BE2C (cell line): ENCODE measurements at regions not wholly inside any gene's neighbourhood (a gene's known extent, or its start where the extent isn't known, plus 50 kb on each side); places are given as distances from the start of the nearest gene placed in this dataset.

Experiments used
- DNase-seq: peaks from one replicate; pipeline ENCODE4 v3.0.0-alpha.2; 2020
- H3K27me3 ChIP-seq: fragments of 250-450 bp; sonication (Bioruptor Pico); 2 replicates; pipeline ENCODE4 v1.5.1; 2020; ENCODE audit warnings: mild to moderate bottlenecking
- H3K36me3 ChIP-seq: fragments of 250-450 bp; sonication (Bioruptor Pico); 2 replicates; pipeline ENCODE4 v1.5.1; 2020; ENCODE audit warnings: mild to moderate bottlenecking
- H3K4me1 ChIP-seq: fragments of 250-450 bp; sonication (Bioruptor Pico); 2 replicates; pipeline ENCODE4 v1.5.1; 2020
- H3K4me3 ChIP-seq: 2 replicates; pipeline ENCODE4 v1.5.1; 2011; ENCODE audit warnings: low read depth, low read length
- H3K9me3 ChIP-seq: fragments of 250-450 bp; sonication (Bioruptor Pico); 2 replicates; pipeline ENCODE4 v1.5.1; 2020
- CTCF ChIP-seq: IDR thresholded peaks from 2 replicates; pipeline ENCODE4 v1.5.1; 2012; ENCODE audit warnings: mild to moderate bottlenecking, low read depth, low read length

GRCh38 chr1:3968851-3969250 is 68.8 kb upstream of the C1orf174 start:
- Histone ChIP-seq H3K4me1 (no peaks in the 10 kb centered on the region), H3K4me3 (no peak overlapping the region), H3K36me3 (no peaks in the 10 kb centered on the region), H3K27me3 (no peaks in the 10 kb centered on the region), H3K9me3 (no peaks in the 10 kb centered on the region)
- DNase-seq = no peak
- TF ChIP-seq CTCF = no peak

GRCh38 chr1:3971981-3972380 is 71.9 kb upstream of the C1orf174 start:
- Histone ChIP-seq H3K27me3 (no peaks in the 10 kb centered on the region), H3K4me3 (no peak overlapping the region), H3K4me1 (no peaks in the 10 kb centered on the region), H3K36me3 (no peaks in the 10 kb centered on the region), H3K9me3 (no peaks in the 10 kb centered on the region)
- DNase-seq = no peak
- no peak for TF ChIP-seq CTCF

- H3K9me3 ChIP-seq = no peaks in the 10 kb centered on the region
- no peaks in the 10 kb centered on the region for H3K4me1 ChIP-seq
- DNase-seq = no peak
- TF ChIP-seq CTCF = no peak
- H3K27me3 ChIP-seq = no peaks in the 10 kb centered on the region
- no peaks in the 10 kb centered on the region for H3K36me3 ChIP-seq
- H3K4me3 ChIP-seq = no peak overlapping the region
Measured at GRCh38 chr1:3975903-3976630, 76.0 kb upstream of the C1orf174 start.

- no peak for TF ChIP-seq CTCF
- H3K36me3 ChIP-seq = no peaks in the 10 kb centered on the region
- H3K4me3 ChIP-seq = no peak overlapping the region
- no peaks in the 10 kb centered on the region for H3K4me1 ChIP-seq
- H3K9me3 ChIP-seq = no peaks in the 10 kb centered on the region
- H3K27me3 ChIP-seq = no peaks in the 10 kb centered on the region
- DNase-seq = no peak
Measured at GRCh38 chr1:3976821-3977220, 76.7 kb upstream of the C1orf174 start.

- no peak for TF ChIP-seq CTCF
- no peak for DNase-seq
- Histone ChIP-seq H3K27me3 (no peaks in the 10 kb centered on the region), H3K4me3 (no peak overlapping the region), H3K36me3 (no peaks in the 10 kb centered on the region), H3K9me3 (no peaks in the 10 kb centered on the region), H3K4me1 (no peaks in the 10 kb centered on the region)
Measured at GRCh38 chr1:3978196-3978989, 78.3 kb upstream of the C1orf174 start.

GRCh38 chr1:3978990-3979325 is 78.9 kb upstream of the C1orf174 start:
- no peak for TF ChIP-seq CTCF
- Histone ChIP-seq H3K36me3 (no peaks in the 10 kb centered on the region), H3K9me3 (no peaks in the 10 kb centered on the region), H3K27me3 (no peaks in the 10 kb centered on the region), H3K4me3 (no peak overlapping the region), H3K4me1 (no peaks in the 10 kb centered on the region)
- DNase-seq = no peak
